Smooth muscle cell of the brain vasculature (primary cell): ENCODE measurements at regions not wholly inside any gene's neighbourhood (a gene's known extent, or its start where the extent isn't known, plus 50 kb on each side); places are given as distances from the start of the nearest gene placed in this dataset.
A peak's percentile ranks its signal among the peaks of the same experiment; 100 is the strongest.

ENCODE experiments used
- DNase-seq: peaks from one replicate; pipeline ENCODE4 v3.0.0-alpha.2; 2012; ENCODE audit warnings: low read depth, low spot score

DNA sequence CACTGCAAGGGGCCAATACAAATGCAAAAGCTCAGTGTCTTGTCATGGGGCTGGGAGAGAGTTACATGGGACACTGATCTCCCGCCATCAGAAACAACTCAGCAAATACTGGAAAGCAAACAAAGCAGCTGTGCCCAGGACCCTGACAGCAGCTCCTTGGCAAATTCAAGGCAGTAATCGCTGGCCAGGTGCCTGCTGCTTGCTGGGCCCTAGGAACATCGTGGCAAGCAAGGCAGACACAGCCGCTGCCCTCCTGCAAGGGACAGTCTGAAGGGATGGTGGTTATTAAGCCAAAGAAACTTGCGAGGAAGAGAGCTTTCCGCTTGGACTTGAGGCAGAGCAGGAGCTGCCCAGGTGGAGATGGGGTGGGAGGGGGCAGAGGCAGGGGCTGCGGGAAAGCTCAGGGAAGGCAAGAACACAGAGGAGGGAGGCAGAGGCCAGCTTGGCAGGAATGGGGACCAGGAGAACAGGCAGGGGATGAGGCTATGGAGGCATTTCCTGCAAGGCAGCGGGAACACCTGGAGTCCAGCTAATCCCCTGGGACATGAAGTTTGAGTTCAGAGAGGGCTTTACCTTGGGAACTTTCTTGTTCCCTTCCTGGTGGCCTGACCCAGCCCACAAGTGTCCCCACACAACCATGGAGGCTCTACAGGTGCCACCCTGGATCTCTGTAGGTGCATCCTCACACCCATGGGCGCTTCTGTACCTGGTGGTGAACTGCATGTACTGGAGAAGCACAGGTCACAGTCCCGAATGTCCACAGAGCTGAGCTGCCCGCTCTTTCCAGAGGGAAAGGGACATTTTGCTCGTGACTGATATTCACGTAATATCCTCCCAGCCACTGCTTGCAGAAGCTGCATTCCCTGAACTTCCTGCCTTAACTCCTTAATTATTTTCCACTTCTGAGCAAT is 78.7 kb upstream of the ATP2B2 start:
- no peak for DNase-seq

DNA sequence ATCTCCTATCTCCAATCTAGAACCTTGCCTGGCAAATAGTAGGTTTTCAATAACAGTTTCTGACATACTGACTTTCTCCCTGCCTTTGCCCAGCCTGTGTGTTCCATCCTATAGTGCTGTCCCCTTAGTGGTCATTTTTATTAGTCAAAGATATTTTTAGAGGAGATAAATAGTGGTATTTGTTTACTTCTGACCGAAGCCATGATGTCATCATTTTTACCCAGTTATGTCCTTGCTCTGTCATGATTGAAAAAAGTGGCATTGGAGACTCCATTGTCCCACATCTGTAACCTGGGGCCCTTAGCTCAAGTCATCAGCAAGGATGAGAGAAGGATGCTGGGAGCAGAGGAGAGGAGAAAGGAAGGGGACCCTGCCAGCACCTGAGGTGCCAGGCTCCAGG is 80.6 kb upstream of the ATP2B2 start:
- DNase-seq, result no peak

DNA sequence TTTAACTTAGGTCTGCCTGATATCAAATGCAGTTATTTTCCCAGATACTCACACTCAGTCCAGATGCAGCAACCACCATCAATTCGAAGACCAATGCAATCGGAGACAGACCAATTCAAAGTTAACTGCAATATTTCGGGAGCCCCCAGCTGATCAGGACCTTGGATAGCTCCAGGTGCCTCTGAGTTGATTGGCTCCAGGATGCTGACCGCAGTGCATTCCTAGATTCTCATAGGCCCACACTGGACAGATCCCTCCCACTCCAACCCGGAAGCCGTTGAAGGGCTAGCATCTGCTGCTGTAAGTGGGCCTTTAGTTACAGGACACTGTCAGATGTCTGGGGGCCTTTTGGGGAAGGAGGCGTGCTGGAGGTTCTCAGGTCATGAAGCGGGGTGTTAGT is 89.5 kb upstream of the ATP2B2 start:
- peak; percentile 28 for DNase-seq

DNA sequence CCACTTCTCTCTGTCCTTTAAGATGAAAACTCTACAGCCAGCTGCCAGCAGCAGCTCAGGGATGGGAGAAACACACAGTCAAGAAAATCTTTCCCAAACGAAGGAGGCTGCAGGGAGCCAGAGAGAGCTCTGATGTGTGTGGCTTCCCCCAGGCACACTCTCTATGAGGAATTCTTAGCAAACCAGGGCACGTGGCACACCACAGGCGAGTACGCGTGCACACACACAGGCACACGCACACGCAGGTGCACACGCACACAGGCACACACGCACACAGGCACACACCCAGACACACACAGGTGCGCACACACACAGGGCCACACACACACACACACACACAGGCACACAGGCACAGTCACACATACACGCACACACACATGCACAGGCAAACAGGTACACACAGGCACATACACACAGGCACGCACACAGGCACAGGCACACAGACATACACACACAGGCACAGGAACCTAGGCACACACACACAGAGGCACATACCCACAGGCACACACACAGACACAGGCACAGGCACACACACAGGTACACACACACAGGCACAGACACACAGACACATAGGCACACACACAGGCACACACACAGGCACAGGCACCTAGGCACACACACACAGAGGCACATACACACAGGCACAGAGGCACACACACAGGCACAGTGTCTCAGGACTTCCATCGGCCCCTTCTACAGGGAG is 91.5 kb upstream of the ATP2B2 start:
- no peak for DNase-seq

DNA sequence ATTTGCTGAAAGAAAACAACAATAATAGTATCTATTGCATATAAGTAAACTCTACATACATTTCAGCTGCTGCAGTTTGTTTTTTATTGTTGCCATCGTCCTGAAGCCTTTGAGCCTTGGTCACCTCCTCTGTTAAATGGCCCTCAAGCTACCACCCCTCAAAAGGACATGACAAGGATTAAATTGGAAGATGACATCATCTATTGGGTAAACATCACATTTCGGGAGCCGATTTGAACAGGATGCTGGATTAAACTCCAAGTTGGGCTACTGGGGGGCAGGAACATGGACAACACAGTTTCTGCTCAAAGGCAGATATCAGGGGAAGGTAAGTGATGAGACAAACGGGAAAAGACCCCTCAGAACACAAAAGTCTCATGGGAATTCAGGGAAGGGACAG is 92.3 kb upstream of the ATP2B2 start:
- no peak for DNase-seq

DNA sequence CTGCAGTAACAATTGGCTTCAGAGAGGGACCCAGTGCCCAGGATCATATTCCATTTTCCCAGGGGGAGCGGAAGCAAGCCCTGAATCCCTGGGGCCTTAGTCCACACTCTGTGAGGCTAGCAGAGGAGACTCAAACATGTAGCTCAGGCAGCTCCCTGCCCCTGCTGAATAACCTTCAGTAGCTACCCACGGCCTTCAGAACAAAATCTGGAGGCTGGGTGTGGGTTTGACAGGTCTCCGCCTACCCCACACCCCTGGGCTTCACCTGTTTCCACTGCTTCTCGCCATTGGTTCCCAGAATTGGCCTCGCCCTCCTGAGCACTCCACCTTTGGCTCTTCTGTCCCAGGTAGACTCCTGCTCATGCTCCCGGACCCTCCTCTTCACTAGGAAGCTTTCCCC is 93.6 kb upstream of the ATP2B2 start:
- no peak for DNase-seq

DNA sequence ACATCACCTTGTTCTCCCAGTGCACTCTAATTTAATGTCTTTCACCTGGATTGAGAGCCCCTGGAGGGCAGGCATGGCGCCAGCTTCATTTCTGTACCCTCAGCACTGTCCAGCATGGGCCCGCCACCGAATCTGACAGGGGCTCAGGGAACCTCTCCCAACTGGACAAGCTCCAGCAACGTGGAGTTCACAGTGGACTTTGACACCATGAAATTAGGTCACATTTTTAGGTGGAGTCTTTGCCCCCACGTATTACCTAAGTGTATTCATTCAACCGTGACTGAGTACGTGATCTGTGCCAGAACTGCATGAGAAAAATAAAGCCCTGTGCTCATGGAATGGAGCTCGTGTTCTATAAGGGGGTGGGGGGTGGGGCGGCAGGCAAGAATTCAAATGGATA is 94.1 kb upstream of the ATP2B2 start:
- no peak for DNase-seq

DNA sequence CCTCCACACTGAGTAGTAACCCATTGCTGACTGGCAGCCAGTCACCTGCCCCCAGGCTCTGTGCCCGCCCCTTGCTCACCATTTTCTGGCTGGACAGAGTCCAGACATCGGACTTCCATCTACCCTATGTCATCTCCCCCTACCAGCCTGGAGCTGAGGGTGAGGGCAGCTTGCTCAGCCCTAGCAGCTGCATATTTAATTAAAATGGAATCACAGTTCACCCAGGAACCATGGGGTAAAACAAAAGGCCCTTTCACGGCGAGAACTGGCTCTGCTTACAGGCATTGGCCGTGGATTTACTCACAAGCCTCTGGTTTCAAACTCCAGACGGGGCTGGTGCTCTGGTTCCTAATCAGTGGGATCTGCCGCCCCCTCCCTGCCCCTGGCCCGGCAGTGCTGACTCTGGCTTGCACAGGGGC is 94.9 kb upstream of the ATP2B2 start:
- no peak for DNase-seq

DNA sequence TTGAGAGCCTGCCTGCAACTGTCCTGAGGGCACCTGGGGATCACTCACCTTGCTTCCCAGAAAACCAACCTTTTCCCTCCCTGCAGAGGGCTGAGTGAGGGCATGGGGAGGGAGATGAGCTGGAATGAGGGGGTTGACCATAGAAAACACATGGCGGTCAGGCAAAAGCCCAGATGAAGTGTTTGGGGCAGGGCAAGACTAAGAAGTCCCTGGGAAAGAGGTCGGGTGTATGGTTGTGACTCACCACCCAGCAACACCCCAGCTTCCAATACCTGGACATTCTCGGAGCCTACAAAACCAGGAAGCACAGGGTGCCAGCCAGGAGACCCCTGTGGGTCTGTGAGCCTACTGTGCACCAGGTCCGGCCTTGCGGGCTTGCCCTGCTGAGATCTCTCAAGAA is 95.3 kb upstream of the ATP2B2 start:
- no peak for DNase-seq

DNA sequence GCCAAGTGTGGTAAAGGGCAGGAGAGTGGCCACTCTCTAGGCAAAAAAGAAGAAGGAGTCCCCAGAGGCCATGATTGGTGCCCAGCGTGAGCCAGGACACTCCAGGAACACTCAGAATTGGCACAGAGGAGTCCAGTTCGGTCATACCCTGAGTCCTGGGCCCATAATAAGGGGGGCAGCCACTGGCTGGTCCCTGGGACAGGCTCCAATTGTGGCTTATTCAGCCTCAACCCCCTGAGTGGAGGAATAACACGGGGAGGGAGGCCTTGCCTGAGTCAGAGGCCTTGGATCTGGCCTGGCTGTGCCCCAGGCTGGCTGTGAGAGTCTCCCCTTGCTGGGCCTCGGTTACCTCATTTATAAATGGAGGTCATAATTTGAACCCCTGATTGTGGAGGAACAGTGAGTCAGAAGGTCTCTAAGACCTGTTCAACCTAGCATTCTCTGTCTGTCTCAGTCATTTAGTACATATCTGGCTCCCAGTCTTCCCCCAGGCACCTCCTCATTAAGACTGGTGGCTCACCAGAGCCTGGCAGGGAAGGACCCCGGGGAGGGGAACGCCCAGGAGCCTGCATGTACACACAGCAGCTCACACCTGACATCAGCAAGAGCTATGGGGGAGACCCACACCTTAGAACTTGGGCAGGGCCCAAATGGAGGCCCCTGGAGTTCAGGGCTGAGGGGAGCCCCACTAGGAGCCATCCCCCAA is 95.9 kb upstream of the ATP2B2 start:
- DNase-seq, result peak; percentile 9

DNA sequence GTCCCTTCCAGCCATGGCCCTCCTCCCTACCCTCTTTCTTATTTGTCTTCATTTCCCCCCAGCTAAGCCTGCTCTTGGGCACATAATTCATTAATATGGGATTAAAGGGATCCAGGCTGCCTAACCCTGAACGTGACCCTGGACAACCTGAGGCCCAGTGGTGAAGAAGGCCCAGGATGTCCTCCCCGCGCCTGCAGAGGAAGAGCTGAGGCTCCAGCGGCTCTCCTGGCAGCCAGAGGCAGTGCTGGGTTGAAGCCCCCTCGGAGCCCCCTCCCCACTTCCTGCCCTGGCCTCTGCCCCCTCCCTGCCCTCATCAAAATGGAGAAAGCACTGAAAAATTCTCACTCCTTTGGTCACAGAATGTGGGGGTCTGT is 96.5 kb upstream of the ATP2B2 start:
- DNase-seq, result no peak

DNA sequence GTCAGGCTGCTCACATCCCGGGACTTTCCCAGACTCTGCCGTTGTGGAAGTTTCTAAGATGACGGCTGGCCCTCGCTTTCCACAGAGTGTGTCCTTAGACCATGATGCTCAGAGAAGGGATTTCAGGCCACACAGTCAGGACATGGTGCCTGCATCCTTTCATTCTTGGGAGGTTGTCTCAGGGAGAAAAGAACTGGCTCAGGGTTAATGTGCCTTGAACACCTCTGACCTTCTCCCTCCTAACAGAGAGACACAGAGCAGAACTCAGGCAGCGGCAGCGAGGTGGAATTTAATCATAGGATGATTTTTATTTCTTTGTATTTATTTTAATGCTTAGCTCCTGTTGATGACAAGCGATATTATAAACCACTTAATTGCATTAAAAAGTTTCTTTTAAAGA is 96.9 kb upstream of the ATP2B2 start:
- no peak for DNase-seq

DNA sequence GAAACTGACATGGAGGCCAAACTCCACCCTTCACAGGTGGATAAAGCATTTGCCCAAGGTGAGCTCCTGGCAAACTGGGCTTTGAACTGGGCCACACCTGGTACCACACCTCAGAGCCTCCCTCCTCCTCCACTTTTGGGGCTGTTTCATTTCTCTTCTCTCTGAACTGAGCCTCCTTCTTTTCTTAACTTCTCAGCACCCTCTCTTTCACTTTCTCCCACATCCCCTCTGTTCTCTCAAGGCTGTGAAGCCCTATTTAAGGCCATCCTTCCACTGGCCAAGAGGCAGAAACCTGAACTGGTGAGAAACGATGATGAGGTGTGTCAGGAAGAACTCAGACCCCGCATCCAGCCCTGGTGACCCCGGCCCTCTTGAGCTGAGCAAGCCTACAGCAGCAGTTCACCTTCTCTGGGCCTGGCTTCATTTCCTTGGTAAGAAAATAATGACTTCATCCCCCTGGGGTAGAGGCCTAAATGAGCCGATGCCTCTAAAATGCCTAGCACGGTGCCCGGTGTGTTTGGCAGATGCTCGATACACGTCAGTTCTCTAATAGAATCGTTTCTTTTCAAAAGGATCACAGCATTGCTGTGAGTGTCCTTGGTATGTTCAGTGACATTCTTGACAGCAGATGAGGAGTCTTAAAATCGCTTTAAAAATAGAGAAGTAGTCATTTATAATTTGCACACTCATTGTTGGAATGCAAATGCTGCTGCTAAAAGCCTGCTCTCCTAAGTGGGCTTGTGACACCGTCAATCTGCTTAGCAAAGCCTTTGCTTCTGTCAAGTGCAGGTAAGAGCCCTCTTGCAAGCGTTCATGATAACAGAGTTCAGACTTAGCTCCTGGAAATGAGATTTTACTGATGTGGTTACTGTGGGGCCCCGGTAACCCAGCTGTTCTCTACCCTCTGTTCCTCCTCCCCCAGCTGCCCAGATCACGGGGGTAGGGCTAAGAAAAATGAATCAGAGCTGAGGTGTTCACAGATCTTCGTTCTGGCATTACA is 97.7 kb upstream of the ATP2B2 start:
- DNase-seq, result no peak

DNA sequence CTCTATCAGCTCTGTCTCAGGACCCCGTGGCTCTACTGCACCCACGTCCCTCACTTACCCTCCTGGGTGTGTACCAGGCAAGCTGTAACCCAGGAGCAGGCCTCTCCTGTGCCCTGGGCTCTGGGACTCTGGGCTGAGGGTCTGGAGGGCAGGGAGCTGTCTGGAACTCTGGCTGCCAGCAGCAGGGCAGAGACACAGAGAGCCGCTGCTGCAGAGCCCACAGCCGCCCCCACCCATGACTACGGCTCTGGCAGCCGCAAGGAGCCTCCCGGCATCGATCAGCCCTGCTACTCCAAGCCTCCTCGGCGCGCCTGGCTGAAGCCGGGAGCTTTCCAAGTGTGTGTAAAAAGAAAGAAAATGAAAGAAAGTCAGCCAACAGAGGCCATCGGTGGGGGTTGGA is 103.7 kb upstream of the ATP2B2 start:
- DNase-seq, result no peak

DNA sequence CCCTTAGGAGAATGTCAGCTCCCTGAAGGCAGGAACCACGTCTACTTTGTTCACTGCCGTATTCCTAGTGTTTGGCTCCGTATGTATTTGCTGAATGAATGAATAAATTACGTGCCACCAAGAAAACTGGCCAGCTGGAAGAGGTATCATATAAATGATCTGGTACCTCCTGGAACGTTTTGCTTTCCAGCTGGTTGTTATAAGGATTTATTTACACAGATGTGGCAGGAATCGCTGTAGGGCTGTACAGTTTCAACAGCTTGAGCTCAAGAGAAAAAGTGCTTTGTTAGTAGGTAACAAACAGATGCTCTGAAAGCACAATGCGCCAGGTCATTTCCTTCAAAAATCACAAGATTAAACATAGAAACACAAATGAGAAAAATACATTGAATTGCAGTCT is 108.8 kb upstream of the ATP2B2 start:
- DNase-seq, result no peak

DNA sequence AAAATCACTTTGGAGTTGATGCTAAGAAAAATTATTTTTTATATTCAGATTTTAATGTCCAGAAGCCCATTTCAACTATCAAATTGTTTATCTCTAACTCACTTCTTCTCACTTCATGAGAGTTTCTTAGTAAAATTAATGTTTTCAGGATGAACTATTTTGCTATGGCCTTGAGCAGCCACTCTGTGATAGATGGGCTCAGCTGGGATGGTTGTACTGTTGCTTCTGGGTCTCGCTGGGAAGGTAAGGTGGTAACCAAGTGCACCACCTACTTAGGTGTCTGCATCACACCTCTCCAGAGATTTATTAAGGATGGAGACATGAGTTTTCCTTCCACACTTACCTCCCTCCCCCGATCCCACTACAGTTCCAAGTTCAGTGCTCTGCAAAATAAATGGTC is 110.3 kb upstream of the ATP2B2 start:
- DNase-seq, result no peak

DNA sequence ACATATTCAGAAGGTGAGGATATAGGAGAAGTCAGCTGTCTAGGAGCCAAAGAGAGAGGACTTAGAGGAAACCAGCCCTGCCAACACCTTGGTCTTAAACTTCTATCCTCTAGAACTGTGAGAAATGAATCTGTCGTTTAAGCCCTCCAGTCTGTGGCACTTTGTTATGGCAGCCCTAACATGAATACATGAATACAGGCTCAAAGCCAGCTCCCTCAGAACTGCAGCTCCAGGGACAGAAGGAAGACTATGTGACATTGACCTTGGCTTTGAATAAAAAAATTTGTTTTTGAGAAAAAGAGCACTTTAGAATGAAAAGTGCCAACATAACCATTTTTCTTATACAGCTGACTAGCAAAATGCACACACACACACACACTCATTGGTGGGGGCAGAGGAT is 110.9 kb upstream of the ATP2B2 start:
- no peak for DNase-seq

DNA sequence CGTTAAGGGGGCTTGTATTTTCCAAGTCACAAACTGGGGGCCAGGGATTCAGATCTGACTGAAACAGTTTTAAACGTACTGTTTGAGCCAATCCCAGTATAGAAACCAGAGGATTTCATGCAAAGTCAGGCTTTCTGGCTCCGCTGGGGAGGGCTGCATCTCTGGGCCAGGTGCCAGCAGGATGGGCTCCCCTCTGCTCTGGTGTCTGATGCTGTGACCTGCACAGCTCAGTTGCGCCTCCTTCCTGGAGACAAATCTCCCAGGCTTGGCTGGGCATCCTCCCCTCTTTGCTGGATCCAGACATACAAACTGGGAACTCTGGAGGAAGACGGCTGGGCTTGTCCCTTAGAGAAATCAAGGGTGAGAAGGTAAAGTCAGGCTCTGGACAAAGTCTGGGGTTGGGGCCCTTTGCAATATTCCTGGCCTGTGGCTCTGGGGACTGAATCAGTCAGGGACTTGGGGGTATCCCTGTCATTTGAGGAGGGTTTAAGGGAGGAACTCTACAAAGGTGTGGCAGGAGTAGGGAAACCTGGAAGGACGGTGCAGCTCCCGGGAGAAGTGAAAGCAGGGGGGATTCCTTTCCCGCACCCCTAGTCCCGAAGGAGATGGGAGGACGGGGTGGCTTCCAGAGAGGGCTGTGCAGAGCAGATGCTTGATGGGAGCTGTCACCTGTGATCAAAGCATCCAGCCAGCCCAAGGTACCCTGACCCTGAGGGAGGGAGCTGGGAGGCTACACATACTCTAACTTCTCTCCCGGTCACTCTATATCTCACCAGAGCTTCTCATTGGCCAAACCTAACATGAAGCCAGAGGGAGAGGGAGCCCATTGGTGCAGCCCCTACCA is 114.8 kb upstream of the ATP2B2 start:
- no peak for DNase-seq

DNA sequence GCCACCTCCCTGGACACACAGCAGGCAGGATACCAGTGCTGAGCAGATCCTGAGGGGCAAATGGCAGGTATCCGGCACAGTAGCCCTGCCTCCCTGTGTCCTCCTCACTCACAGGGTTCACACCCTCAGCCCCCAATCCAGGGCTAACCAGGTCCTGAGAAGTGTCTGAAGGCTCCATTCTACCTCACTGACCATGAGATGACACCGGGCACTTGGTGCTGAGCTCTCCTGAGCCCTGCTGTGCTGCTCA is 115.4 kb upstream of the ATP2B2 start:
- no peak for DNase-seq

DNA sequence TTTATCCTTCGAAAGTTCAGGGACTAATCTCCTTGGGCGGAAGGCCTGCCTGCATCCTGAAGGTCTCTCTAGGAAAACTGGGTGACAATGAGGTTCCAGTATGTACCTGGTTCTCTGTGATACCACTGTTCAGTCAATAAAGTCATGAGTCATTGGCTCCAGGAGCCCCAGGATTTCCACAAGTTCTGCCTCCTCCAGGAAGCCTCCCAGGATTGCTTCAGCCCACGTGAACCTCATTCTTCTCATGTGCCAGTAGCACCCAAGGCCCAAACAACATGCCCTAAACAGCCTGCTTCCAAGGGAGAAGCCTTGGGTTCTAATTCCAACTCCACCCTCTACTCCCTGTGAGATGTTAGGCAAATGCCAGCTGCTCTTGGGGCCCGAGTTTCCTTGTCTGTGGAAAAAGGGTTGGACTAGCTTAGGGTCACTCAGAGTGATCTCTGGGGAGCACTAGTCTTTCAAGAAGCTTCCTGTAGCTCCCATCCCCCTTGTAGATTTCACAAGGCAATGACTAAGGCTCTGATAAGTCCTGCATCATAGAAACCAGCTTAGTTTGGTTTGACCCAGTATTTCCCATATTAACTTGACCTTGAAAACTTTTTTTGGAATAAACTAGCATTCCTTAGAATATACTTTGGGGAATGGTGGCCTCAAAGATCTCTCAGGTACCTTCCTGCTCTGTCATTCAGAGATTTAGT is 118.3 kb upstream of the ATP2B2 start:
- no peak for DNase-seq
